Coronary artery (tissue), 2 donors: ENCODE measurements at regions not wholly inside any gene's neighbourhood (a gene's known extent, or its start where the extent isn't known, plus 50 kb on each side); places are given as distances from the start of the nearest gene placed in this dataset.
"Not testable (repeated sequence)": the region's sequence is repeated elsewhere in the genome, so short reads cannot be mapped to it uniquely, and the experiment has no call there.

Experiments used
- DNase-seq: peaks from one replicate; pipeline ENCODE4 v3.0.0-alpha.2; 2017; ENCODE audit warnings: low spot score
- H3K27ac ChIP-seq, 2 donors: fragments of 200-600 bp; sonication (generic); one replicate each; pipeline ENCODE4 v1.5.1; 2016 to 2019
- H3K4me3 ChIP-seq: fragments of 200-600 bp; sonication (generic); 2 replicates; pipeline ENCODE4 v1.5.1; 2016; ENCODE audit warnings: mild to moderate bottlenecking, moderate library complexity
- CTCF ChIP-seq: fragments of 200-600 bp; sonication (generic); IDR thresholded peaks from one replicate; pipeline ENCODE4 v1.5.1; 2019; ENCODE audit warnings: antibody characterized with exemption

- Histone ChIP-seq H3K27ac (no peak overlapping the region), H3K4me3 (no peak overlapping the region)
- no peak for TF ChIP-seq CTCF
- no peak for DNase-seq
Measured at GRCh38 chrX:3787856-3788255, 74.4 kb upstream of the PRKX start.

- not testable (repeated sequence) for H3K4me3 ChIP-seq, H3K27ac ChIP-seq, DNase-seq
Measured at GRCh38 chrX:3785822-3786221, 72.4 kb upstream of the PRKX start.

GRCh38 chrX:3780564-3780963, 67.1 kb upstream of the PRKX start:
- Histone ChIP-seq H3K27ac (no peak overlapping the region), H3K4me3 (no peak overlapping the region)
- TF ChIP-seq CTCF: no peak
- DNase-seq: no peak

GRCh38 chrX:3779546-3779945, 66.1 kb upstream of the PRKX start:
- Histone ChIP-seq H3K27ac (no peak overlapping the region), H3K4me3 (no peak overlapping the region)
- DNase-seq: no peak
- no peak for TF ChIP-seq CTCF

- no peak for TF ChIP-seq CTCF
- no peak for DNase-seq
- no peak overlapping the region for H3K4me3 ChIP-seq
- H3K27ac ChIP-seq: no peak overlapping the region
Measured at GRCh38 chrX:3777416-3777815, 64.0 kb upstream of the PRKX start.

- Histone ChIP-seq H3K27ac (no peak overlapping the region), H3K4me3 (no peak overlapping the region)
- TF ChIP-seq CTCF: no peak
- DNase-seq: no peak
Measured at GRCh38 chrX:3771766-3772165, 58.3 kb upstream of the PRKX start.

- Histone ChIP-seq H3K27ac (no peak overlapping the region), H3K4me3 (no peak overlapping the region)
- no peak for TF ChIP-seq CTCF
- DNase-seq: no peak
Measured at GRCh38 chrX:3768881-3769280, 55.4 kb upstream of the PRKX start.
